GM12878 (cell line): ENCODE measurements at regions not wholly inside any gene's neighbourhood (a gene's known extent, or its start where the extent isn't known, plus 50 kb on each side); places are given as distances from the start of the nearest gene placed in this dataset.
"Not testable (repeated sequence)": the region's sequence is repeated elsewhere in the genome, so short reads cannot be mapped to it uniquely, and the experiment has no call there.

Source experiments
- RFX5 ChIP-seq: IDR thresholded peaks from 2 replicates; pipeline ENCODE4 v1.6.1; 2011; ENCODE audit warnings: low read depth, low read length, improper control_type of control experiment
- SP1 ChIP-seq: IDR thresholded peaks from one replicate; pipeline ENCODE4 v1.6.1; 2011; ENCODE audit warnings: low read depth, low read length
- SRF ChIP-seq, 2 experiments: IDR thresholded peaks; 2 replicates each; pipeline ENCODE4 v1.6.1; 2011; ENCODE audit warnings: low read depth in 2 of 2, low read length in 2 of 2, mild to moderate bottlenecking in 1 of 2, moderate library complexity in 1 of 2
- TF ChIP-seq, protein P1 (sequence below): fragments of 450-650 bp; IDR thresholded peaks from 2 replicates; pipeline ENCODE4 v1.6.1; 2018; ENCODE audit warnings: mild to moderate bottlenecking, low read depth, moderate library complexity; ENCODE audit not compliant: partially characterized antibody
- TF ChIP-seq, protein P2 (sequence below), 3 experiments: IDR thresholded peaks in 2 of 3; conservative IDR thresholded peaks in 1 of 3; 2 replicates each; pipeline ENCODE4 v1.5.1; 2011; ENCODE audit warnings: low read depth in 3 of 3, low read length in 3 of 3, mild to moderate bottlenecking in 3 of 3, control low read depth in 2 of 3, moderate library complexity in 2 of 3, inconsistent platforms in 1 of 3, mixed read lengths in 1 of 3; ENCODE audit not compliant: control insufficient read depth in 2 of 3, insufficient read depth in 1 of 3; ENCODE audit errors: extremely low read depth in 1 of 3

DNA sequence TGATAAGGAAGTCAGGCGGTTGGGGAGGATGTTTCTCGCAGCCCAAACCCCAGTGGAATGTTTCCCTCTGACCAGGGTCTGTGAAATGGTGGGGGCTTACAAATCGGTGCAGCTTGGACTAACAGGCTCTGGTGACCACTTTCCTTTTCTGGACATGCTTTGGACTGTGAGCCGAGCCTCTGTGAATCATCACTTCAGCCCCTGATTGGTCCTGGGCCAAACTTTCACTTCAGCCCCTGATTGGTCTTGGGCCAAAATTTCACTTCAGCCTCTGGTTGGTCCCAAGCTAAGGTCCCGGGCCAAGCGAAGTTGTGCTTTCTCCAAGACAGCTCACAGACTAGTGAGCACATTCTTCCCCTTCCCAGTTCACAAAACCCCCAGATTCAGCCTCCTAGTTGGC is 223.7 kb upstream of the ANKRD20A1 start:
- TF ChIP-seq, protein P1, sequence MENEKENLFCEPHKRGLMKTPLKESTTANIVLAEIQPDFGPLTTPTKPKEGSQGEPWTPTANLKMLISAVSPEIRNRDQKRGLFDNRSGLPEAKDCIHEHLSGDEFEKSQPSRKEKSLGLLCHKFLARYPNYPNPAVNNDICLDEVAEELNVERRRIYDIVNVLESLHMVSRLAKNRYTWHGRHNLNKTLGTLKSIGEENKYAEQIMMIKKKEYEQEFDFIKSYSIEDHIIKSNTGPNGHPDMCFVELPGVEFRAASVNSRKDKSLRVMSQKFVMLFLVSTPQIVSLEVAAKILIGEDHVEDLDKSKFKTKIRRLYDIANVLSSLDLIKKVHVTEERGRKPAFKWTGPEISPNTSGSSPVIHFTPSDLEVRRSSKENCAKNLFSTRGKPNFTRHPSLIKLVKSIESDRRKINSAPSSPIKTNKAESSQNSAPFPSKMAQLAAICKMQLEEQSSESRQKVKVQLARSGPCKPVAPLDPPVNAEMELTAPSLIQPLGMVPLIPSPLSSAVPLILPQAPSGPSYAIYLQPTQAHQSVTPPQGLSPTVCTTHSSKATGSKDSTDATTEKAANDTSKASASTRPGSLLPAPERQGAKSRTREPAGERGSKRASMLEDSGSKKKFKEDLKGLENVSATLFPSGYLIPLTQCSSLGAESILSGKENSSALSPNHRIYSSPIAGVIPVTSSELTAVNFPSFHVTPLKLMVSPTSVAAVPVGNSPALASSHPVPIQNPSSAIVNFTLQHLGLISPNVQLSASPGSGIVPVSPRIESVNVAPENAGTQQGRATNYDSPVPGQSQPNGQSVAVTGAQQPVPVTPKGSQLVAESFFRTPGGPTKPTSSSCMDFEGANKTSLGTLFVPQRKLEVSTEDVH: not testable (repeated sequence)
- not testable (repeated sequence) for TF ChIP-seq SP1; SRF (IDR thresholded peaks at IDR 0.05; ENCODE audit: low read depth in 2 of 2, low read length in 2 of 2); RFX5
- TF ChIP-seq, protein P2, sequence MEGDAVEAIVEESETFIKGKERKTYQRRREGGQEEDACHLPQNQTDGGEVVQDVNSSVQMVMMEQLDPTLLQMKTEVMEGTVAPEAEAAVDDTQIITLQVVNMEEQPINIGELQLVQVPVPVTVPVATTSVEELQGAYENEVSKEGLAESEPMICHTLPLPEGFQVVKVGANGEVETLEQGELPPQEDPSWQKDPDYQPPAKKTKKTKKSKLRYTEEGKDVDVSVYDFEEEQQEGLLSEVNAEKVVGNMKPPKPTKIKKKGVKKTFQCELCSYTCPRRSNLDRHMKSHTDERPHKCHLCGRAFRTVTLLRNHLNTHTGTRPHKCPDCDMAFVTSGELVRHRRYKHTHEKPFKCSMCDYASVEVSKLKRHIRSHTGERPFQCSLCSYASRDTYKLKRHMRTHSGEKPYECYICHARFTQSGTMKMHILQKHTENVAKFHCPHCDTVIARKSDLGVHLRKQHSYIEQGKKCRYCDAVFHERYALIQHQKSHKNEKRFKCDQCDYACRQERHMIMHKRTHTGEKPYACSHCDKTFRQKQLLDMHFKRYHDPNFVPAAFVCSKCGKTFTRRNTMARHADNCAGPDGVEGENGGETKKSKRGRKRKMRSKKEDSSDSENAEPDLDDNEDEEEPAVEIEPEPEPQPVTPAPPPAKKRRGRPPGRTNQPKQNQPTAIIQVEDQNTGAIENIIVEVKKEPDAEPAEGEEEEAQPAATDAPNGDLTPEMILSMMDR (IDR thresholded peaks at IDR 0.05 in 2 of 3, conservative IDR thresholded peaks at IDR 0.05 in 1 of 3; ENCODE audit: control insufficient read depth in 2 of 3, extremely low read depth in 1 of 3, insufficient read depth in 1 of 3, low read depth in 3 of 3, low read length in 3 of 3): not testable (repeated sequence)
